ENCODE measurements at regions not wholly inside any gene's neighbourhood (a gene's known extent, or its start where the extent isn't known, plus 50 kb on each side); places are given as distances from the start of the nearest gene placed in this dataset.
"Not testable (repeated sequence)": the region's sequence is repeated elsewhere in the genome, so short reads cannot be mapped to it uniquely, and the experiment has no call there.

GRCh38 chr1:112143871-112144441 lies 154.5 kb upstream of the KCND3 start:
- H3K4me3 ChIP-seq (ENCODE audit: low read depth, low read length): no peak overlapping the region
- no peak for DNase-seq (ENCODE audit: low read depth)
- TF ChIP-seq, protein P1, sequence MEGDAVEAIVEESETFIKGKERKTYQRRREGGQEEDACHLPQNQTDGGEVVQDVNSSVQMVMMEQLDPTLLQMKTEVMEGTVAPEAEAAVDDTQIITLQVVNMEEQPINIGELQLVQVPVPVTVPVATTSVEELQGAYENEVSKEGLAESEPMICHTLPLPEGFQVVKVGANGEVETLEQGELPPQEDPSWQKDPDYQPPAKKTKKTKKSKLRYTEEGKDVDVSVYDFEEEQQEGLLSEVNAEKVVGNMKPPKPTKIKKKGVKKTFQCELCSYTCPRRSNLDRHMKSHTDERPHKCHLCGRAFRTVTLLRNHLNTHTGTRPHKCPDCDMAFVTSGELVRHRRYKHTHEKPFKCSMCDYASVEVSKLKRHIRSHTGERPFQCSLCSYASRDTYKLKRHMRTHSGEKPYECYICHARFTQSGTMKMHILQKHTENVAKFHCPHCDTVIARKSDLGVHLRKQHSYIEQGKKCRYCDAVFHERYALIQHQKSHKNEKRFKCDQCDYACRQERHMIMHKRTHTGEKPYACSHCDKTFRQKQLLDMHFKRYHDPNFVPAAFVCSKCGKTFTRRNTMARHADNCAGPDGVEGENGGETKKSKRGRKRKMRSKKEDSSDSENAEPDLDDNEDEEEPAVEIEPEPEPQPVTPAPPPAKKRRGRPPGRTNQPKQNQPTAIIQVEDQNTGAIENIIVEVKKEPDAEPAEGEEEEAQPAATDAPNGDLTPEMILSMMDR (IDR thresholded peaks at IDR 0.05; ENCODE audit: insufficient read depth, low read length): no peak

DNA sequence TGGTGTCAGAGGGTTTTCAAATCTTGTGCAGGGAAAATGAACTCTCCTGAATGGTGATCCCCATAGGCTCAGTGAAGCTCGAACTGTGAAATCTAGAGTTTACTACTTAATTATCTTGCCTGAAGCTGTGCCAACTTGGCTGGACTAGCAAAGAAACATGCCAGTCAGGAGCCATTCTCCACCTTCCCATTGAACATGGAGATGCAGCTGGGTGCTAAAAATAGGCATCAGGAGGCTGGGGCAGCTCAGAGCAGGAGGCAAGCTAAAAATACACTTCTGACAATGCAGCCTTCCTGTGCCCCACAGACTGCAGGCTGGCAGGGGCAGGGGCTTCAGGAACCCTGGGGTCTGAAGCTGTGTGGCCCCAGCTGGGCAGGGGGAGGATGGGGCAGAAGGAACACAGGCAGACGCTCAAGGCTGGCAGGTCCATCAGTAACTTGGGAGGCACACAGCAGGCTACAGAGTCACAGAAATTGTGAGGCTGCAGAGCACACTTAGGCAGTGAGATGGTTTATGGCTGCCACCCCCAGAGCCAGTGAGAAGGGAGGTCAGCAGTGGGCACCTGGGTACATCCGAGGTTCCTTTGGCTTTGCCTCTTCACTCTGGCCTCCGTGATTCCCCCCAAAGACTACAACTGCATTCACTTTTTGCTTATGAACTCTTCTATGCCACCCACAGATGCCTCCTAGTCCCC lies 155.4 kb upstream of the KCND3 start:
- TF ChIP-seq, protein P1 (IDR thresholded peaks at IDR 0.05; ENCODE audit: insufficient read depth, low read length): no peak
- DNase-seq (ENCODE audit: low read depth): no peak
- no peak overlapping the region for H3K4me3 ChIP-seq (ENCODE audit: low read depth, low read length)

GRCh38 chr1:112146201-112146715 lies 156.8 kb upstream of the KCND3 start:
- no peak overlapping the region for H3K4me3 ChIP-seq (ENCODE audit: low read depth, low read length)
- DNase-seq (ENCODE audit: low read depth): no peak
- TF ChIP-seq, protein P1 (IDR thresholded peaks at IDR 0.05; ENCODE audit: insufficient read depth, low read length): no peak

DNA sequence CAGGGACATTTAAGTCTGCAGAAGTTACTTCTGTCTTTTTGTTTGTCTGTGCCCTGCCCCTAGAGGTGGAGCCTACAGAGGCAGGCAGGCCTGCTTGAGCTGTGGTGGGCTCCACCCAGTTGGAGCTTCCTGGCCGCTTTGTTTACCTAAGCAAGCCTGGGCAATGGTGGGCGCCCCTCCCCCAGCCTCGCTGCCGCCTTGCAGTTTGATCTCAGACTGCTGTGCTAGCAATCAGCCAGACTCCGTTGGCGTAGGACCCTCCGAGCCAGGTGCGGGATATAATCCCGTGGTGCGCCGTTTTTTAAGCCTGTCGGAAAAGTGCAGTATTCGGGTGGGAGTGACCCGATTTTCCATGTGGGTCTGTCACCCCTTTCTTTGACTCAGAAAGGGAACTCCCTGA lies 170.7 kb upstream of the KCND3 start:
- H3K4me3 ChIP-seq (ENCODE audit: low read depth, low read length); DNase-seq (ENCODE audit: low read depth): not testable (repeated sequence)

GRCh38 chr1:112165375-112165774 lies 175.9 kb upstream of the KCND3 start:
- no peak for DNase-seq (ENCODE audit: low read depth)

GRCh38 chr1:112169517-112169916 lies 180.0 kb upstream of the KCND3 start:
- H3K4me3 ChIP-seq (ENCODE audit: low read depth, low read length): no peak overlapping the region
- TF ChIP-seq, protein P1 (IDR thresholded peaks at IDR 0.05; ENCODE audit: insufficient read depth, low read length): no peak

More at GRCh38 chr1:112165375-112165774, 175.9 kb upstream of the KCND3 start:
- no peak overlapping the region for H3K4me3 ChIP-seq (ENCODE audit: low read depth, low read length)
- TF ChIP-seq, protein P1 (IDR thresholded peaks at IDR 0.05; ENCODE audit: insufficient read depth, low read length): no peak

DNA sequence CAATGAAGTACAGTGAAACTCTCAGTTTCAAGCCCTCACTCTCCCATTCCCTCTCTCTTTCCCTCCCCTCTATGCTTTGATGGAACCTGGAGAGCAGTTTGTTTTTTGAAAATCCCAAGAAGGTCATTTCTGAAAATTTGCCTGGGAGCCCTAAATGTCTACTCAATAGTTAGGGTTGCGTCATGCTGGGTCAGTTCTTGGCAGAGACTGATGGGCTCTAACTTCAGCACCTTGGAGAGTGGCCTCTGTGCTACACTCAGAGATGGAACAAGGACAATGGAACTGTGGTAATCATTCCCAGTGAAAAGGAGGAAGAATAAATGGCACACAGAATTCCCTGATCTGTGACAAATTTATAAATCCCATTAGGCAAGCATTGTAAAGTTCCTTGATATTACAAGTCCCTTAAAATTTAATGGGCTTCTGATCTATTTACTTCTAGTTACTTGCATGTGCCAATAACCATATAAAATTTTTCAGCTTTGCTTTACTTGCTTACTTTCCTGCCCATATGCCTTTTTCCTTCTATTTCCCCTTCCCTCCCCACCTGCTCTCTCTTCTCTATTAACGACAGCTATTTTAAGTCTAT lies 182.9 kb upstream of the KCND3 start:
- H3K4me3 ChIP-seq (ENCODE audit: low read depth, low read length): no peak overlapping the region
- TF ChIP-seq, protein P1 (IDR thresholded peaks at IDR 0.05; ENCODE audit: insufficient read depth, low read length): no peak
- DNase-seq (ENCODE audit: low read depth): peak; percentile 66

More at GRCh38 chr1:112169517-112169916, 180.0 kb upstream of the KCND3 start:
- DNase-seq (ENCODE audit: low read depth): no peak
